Upper lobe of right lung (tissue), 1 donor: ENCODE measurements at regions not wholly inside any gene's neighbourhood (a gene's known extent, or its start where the extent isn't known, plus 50 kb on each side); places are given as distances from the start of the nearest gene placed in this dataset.

Source experiments
- ATAC-seq: fragments of 200-7000 bp; cut with Tn5 transposase; one replicate; pipeline ENCODE4 v1.9.1; 2020; ENCODE audit warnings: mild to moderate bottlenecking, moderate library complexity
- DNase-seq: peaks from one replicate; pipeline ENCODE4 v3.0.0-alpha.2; 2020
- H3K27ac ChIP-seq: fragments of 200-600 bp; one replicate; pipeline ENCODE4 v1.8.0; 2022
- H3K27me3 ChIP-seq: fragments of 200-600 bp; one replicate; pipeline ENCODE4 v1.8.0; 2022; ENCODE audit warnings: mild to moderate bottlenecking
- H3K36me3 ChIP-seq: fragments of 200-600 bp; one replicate; pipeline ENCODE4 v1.8.0; 2022
- H3K4me1 ChIP-seq: fragments of 200-600 bp; one replicate; pipeline ENCODE4 v1.8.0; 2022
- H3K4me3 ChIP-seq: fragments of 200-600 bp; one replicate; pipeline ENCODE4 v1.8.0; 2022; ENCODE audit warnings: mild to moderate bottlenecking
- H3K9me3 ChIP-seq: fragments of 200-600 bp; one replicate; pipeline ENCODE4 v1.8.0; 2022
- intact Hi-C: fragments of 100-400 bp; cut with DNase I; formaldehyde crosslinking; loops from one replicate; pipeline ENCODE4 v1.11.0; 2022
- TF ChIP-seq, protein P1 (sequence below): fragments of 200-600 bp; IDR thresholded peaks from one replicate; pipeline ENCODE4 v1.8.0; 2022; ENCODE audit warnings: antibody characterized with exemption
- donor health status: DM: no; HTN: yes; CAD: no; lungs with severe emphysema.

DNA sequence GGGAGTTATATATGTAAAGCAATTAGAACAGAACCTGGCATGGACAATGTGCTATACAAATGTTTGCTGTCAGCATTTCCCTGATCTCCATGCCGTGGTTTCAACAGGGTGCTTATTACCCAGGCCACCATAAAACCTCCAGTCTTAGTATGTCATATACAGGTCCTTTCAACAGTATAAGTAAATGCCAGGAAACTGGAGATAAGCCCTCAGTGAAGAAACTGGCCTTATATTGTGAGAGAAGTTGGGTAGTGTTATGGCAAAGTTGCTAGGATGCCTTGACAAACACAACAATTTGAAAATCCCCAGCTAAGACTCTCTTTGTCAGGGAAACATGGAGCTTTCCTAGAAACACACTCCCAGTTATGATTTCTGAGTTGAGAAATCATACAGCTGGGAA is 850.2 kb upstream of the ADAMTS5 start:
- ATAC-seq: no peak
- TF ChIP-seq, protein P1, sequence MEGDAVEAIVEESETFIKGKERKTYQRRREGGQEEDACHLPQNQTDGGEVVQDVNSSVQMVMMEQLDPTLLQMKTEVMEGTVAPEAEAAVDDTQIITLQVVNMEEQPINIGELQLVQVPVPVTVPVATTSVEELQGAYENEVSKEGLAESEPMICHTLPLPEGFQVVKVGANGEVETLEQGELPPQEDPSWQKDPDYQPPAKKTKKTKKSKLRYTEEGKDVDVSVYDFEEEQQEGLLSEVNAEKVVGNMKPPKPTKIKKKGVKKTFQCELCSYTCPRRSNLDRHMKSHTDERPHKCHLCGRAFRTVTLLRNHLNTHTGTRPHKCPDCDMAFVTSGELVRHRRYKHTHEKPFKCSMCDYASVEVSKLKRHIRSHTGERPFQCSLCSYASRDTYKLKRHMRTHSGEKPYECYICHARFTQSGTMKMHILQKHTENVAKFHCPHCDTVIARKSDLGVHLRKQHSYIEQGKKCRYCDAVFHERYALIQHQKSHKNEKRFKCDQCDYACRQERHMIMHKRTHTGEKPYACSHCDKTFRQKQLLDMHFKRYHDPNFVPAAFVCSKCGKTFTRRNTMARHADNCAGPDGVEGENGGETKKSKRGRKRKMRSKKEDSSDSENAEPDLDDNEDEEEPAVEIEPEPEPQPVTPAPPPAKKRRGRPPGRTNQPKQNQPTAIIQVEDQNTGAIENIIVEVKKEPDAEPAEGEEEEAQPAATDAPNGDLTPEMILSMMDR: no peak
- no peaks in the 10 kb centered on the region for H3K36me3 ChIP-seq
- H3K27ac ChIP-seq: no peak overlapping the region
- no peaks in the 10 kb centered on the region for H3K4me1 ChIP-seq
- no peak for DNase-seq
- H3K9me3 ChIP-seq: no peaks in the 10 kb centered on the region
- intact Hi-C loops: no loop called here
- H3K4me3 ChIP-seq: no peak overlapping the region
- no peaks in the 10 kb centered on the region for H3K27me3 ChIP-seq

DNA sequence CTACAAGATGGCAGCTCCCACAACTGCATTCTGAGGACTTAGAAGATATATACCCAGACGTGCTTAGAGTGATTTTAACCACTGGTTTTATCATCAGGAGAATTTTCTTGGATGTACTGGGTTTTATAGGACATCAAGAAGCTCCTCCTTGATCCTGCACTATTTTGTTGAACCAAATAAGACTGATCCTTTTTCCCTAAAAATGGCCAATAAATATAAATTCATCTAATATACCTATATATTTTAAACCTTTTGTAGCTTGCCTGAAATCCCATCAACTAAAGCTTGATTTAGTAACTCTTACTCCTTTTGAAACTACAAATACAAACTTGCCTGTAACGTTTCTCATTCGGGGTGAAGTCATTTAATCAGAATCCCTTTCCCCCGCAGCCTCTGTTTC is 849.4 kb upstream of the ADAMTS5 start:
- H3K9me3 ChIP-seq: no peaks in the 10 kb centered on the region
- TF ChIP-seq, protein P1: no peak
- no peak for DNase-seq
- no peaks in the 10 kb centered on the region for H3K4me1 ChIP-seq
- ATAC-seq: no peak
- no peaks in the 10 kb centered on the region for H3K27me3 ChIP-seq
- no peak overlapping the region for H3K27ac ChIP-seq
- no peak overlapping the region for H3K4me3 ChIP-seq
- no peaks in the 10 kb centered on the region for H3K36me3 ChIP-seq
- intact Hi-C loops: no loop called here

DNA sequence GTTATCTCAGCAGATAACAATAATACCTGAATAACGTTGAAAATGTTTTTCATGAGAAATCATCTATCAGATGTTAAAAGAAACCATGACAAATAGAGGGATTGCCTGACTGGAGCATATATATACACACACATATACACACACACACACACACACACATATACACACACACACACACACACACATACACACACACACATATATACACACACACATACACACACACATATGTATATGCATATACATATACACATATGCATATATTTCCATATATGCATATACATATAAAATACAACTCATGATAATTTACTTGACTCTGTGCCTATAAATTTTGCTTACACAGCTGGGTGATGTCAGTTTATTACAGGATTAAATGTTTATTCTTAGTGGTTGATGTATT is 847.3 kb upstream of the ADAMTS5 start:
- ATAC-seq (no peak), DNase-seq (no peak)
- Histone ChIP-seq H3K27me3 (no peaks in the 10 kb centered on the region), H3K4me3 (no peak overlapping the region), H3K4me1 (no peaks in the 10 kb centered on the region), H3K9me3 (no peaks in the 10 kb centered on the region), H3K36me3 (no peaks in the 10 kb centered on the region), H3K27ac (no peak overlapping the region)
- intact Hi-C loops: no loop called here
- TF ChIP-seq, protein P1: no peak

DNA sequence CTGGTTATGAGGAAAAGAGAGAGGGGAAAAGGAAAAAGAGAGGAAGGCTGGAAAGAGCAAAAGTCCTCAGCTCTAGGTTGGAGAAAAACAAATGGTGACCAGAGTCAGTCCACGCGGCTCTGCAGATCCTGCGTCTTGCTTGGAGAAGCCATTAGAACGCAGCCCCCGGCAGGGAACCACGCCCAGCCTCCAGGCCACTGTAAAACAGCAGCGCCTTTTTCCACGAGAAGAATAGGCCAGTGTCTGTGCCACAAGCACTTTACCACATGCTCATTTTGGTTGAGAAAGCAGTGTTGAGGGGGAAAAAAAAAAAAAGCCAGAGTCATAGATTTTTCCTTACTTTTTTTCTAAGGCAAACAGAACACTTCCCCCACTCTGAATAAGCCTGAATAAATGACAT is 846.9 kb upstream of the ADAMTS5 start:
- intact Hi-C loops: no loop called here

DNA sequence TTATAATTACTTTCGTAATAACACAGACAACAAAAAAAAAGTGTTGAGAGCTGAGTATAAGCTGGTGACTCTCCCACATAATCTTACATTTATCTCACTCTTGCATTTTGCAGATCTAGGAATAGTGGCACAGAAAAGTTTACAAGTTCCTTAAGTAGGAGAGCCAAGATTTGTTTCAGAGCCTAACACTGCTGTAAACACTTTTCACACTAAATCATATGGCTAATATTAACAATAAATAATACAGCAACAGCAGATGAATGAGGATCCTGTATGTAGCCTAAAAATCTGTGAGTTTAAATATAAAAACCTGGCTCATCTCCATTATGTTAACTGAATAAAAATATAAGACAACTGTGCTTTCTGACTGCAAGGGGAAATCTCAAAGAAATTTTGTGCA is 846.5 kb upstream of the ADAMTS5 start:
- TF ChIP-seq, protein P1: no peak
- intact Hi-C loops: no loop called here
- Histone ChIP-seq H3K36me3 (no peaks in the 10 kb centered on the region), H3K27me3 (no peaks in the 10 kb centered on the region), H3K9me3 (no peaks in the 10 kb centered on the region), H3K4me3 (no peak overlapping the region), H3K27ac (no peak overlapping the region), H3K4me1 (no peaks in the 10 kb centered on the region)
- ATAC-seq: no peak
- no peak for DNase-seq

More for the DNA sequence above, 846.9 kb upstream of the ADAMTS5 start:
- TF ChIP-seq, protein P1: no peak
- no peak overlapping the region for H3K27ac ChIP-seq
- no peak overlapping the region for H3K4me3 ChIP-seq
- H3K9me3 ChIP-seq: no peaks in the 10 kb centered on the region
- no peak for ATAC-seq
- no peak for DNase-seq
- no peaks in the 10 kb centered on the region for H3K4me1 ChIP-seq
- no peaks in the 10 kb centered on the region for H3K36me3 ChIP-seq
- H3K27me3 ChIP-seq: no peaks in the 10 kb centered on the region

DNA sequence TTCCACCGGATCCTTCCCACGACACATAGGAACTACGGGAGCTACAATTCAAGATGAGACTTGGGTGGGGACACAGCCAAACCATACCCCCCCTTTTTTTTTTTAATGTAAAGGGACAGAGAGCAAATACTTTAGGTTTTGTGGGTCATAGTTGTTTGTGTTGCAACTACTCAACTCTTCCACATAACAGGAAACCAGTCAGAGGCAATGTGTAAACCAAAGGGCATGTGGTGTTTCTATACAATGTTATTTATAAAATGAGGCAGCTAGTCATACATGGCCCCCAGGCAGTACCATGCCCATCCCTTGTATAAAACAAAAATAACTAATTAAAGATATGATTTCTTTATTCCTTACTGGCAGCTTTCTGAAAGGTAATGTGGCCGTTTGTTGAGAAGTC is 845.4 kb upstream of the ADAMTS5 start:
- intact Hi-C loops: no loop called here
- no peak for ATAC-seq
- TF ChIP-seq, protein P1: no peak

More for the DNA sequence above, 845.4 kb upstream of the ADAMTS5 start:
- Histone ChIP-seq H3K4me1 (no peaks in the 10 kb centered on the region), H3K27me3 (no peaks in the 10 kb centered on the region), H3K36me3 (no peaks in the 10 kb centered on the region), H3K9me3 (no peaks in the 10 kb centered on the region), H3K27ac (no peak overlapping the region), H3K4me3 (no peak overlapping the region)
- no peak for DNase-seq
